Activated CD4-positive, alpha-beta memory T cell treated with anti-CD3 and anti-CD28 coated beads, Interleukin-2, amount 10 ng/mL, durations not matched to agents 7 days and 5 days (primary cell): ENCODE measurements at regions not wholly inside any gene's neighbourhood (a gene's known extent, or its start where the extent isn't known, plus 50 kb on each side); places are given as distances from the start of the nearest gene placed in this dataset.

Experiments
- CTCF ChIA-PET: fragments of 350-600 bp; sonication (Branson Sonifier 250); formaldehyde crosslinking; loops from one replicate; lab custom pipeline; 2021; ENCODE audit warnings: antibody characterized with exemption, inconsistent platforms; lab: Charles Lee
- POLR2A ChIA-PET: fragments of 350-600 bp; sonication (Branson Sonifier 250); formaldehyde crosslinking; loops from one replicate; lab custom pipeline; 2021; ENCODE audit warnings: antibody characterized with exemption; lab: Charles Lee
- DNase-seq: peaks from one replicate; pipeline ENCODE4 v3.0.0-alpha.2; 2020
- H3K27ac Mint-ChIP-seq: one replicate; pipeline ENCODE4 v1.8.0; 2021; ENCODE audit warnings: mild to moderate bottlenecking, mixed read lengths
- H3K27me3 Mint-ChIP-seq: one replicate; pipeline ENCODE4 v1.8.0; 2021; ENCODE audit warnings: mixed read lengths
- H3K36me3 Mint-ChIP-seq: one replicate; pipeline ENCODE4 v1.8.0; 2021; ENCODE audit warnings: low read depth, mixed read lengths
- H3K4me1 Mint-ChIP-seq: one replicate; pipeline ENCODE4 v1.8.0; 2021; ENCODE audit warnings: mixed read lengths
- H3K4me3 Mint-ChIP-seq: one replicate; pipeline ENCODE4 v1.8.0; 2021; ENCODE audit warnings: mild to moderate bottlenecking, mixed read lengths
- H3K9me3 Mint-ChIP-seq: one replicate; pipeline ENCODE4 v1.8.0; 2021; ENCODE audit warnings: mixed read lengths

DNA sequence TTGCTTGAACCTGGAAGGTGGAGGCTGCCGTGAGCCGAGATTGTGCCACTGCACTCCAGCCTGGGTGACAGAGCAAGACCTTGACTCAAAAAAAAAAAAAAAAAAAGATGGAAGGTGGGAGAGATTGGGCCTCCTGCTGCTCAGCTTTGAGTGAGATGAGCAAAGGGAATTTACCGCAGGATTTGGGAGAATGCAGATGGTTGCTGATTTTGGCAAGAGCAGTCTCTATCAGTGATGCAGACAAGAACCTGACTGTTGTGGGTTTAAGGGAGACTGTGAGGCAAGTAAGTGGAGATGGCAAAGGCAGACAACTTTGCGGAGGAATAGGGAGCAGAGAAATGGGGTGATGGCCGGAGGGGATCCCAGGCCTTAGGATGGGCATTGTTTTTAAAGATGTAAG, 1140.8 kb upstream of the AUTS2 start:
- ChIA-PET CTCF (interaction anchor here (0.7 kb wide), 1 partner anchor 296 kb away, joined by 4 read pairs; no protein-coding TSS in a partner anchor), POLR2A (no interaction called here)
- Mint-ChIP-seq H3K9me3 (peaks cover 51% of the 10 kb centered on the region), H3K4me3 (no peak overlapping the region), H3K27me3 (no peaks in the 10 kb centered on the region), H3K4me1 (no peaks in the 10 kb centered on the region), H3K36me3 (no peaks in the 10 kb centered on the region), H3K27ac (no peak overlapping the region)
- DNase-seq: no peak

- DNase-seq: no peak
- CTCF ChIA-PET: no interaction called here
- Mint-ChIP-seq H3K9me3 (peaks cover 45% of the 10 kb centered on the region), H3K4me1 (no peaks in the 10 kb centered on the region), H3K27ac (no peak overlapping the region), H3K36me3 (no peaks in the 10 kb centered on the region), H3K4me3 (no peak overlapping the region), H3K27me3 (no peaks in the 10 kb centered on the region)
- POLR2A ChIA-PET: no interaction called here
These were observed 1140.0 kb upstream of the AUTS2 start for GRCh38 chr7:68458010-68458908.

DNA sequence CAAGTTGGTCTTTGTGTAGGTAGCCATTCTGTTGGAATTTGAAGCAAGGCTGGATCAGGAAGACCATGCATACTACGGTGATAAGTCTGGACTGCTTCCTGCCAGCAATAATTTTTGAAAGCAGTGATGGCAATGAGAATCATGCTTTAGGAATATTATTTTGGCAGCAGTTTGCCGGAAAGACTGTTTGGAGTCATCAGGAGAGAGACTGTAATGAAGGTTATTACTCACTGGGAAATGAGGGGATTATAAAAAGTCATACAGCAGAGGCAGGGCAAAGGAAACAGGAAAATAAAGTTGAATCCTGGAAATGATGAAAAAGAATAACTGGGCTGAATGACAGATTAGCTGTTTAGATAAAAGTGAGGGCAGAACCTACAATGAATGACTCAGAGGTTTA, 1136.8 kb upstream of the AUTS2 start:
- POLR2A ChIA-PET: no interaction called here

DNA sequence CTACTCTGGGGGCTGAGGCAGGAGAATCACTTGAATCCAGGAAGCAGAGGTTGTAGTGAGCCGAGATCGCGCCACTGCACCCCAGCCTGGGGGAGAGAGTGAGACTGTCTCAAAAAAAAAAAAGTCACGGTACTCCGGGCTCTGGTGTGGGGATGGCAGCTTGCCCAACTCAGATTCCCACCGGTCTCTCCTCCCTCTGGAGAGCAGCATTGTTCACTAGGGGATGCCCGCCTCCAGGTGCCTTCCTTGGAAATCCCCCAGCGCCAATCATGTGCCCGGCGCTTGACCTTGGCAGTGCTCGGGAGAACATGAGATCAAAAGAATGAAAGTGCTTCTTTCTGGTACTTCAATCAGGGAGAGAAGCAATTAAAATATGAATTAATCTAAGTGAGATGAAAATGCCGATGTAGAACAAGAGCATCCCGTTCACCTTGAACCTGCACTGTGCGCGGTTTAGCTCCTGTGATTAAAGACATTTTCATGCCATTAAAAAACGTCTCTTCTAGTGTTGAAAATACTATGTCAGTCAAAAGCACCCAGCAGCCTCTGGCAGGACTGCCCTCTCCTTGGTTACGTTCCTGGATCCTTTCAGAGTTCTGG, 1127.3 kb upstream of the AUTS2 start:
- no peaks in the 10 kb centered on the region for H3K36me3 Mint-ChIP-seq
- no peak overlapping the region for H3K27ac Mint-ChIP-seq
- no peaks in the 10 kb centered on the region for H3K4me1 Mint-ChIP-seq
- ChIA-PET CTCF (no interaction called here), POLR2A (no interaction called here)
- no peak for DNase-seq
- no peaks in the 10 kb centered on the region for H3K27me3 Mint-ChIP-seq
- H3K9me3 Mint-ChIP-seq: peaks cover 32% of the 10 kb centered on the region
- no peak overlapping the region for H3K4me3 Mint-ChIP-seq

More for the DNA sequence above, 1136.8 kb upstream of the AUTS2 start:
- no peak overlapping the region for H3K4me3 Mint-ChIP-seq
- peaks cover 35% of the 10 kb centered on the region for H3K9me3 Mint-ChIP-seq
- no peak for DNase-seq
- H3K27ac Mint-ChIP-seq: no peak overlapping the region
- no peaks in the 10 kb centered on the region for H3K36me3 Mint-ChIP-seq
- CTCF ChIA-PET: no interaction called here
- H3K4me1 Mint-ChIP-seq: no peaks in the 10 kb centered on the region
- no peaks in the 10 kb centered on the region for H3K27me3 Mint-ChIP-seq

- H3K27ac Mint-ChIP-seq: no peak overlapping the region
- DNase-seq: no peak
- no peaks in the 10 kb centered on the region for H3K36me3 Mint-ChIP-seq
- H3K4me3 Mint-ChIP-seq: no peak overlapping the region
- no peaks in the 10 kb centered on the region for H3K4me1 Mint-ChIP-seq
- H3K9me3 Mint-ChIP-seq: peaks cover 25% of the 10 kb centered on the region
- CTCF ChIA-PET: no interaction called here
- no peaks in the 10 kb centered on the region for H3K27me3 Mint-ChIP-seq
- POLR2A ChIA-PET: no interaction called here
These were observed 1125.6 kb upstream of the AUTS2 start for GRCh38 chr7:68472688-68473087.

GRCh38 chr7:68474661-68475216, 1123.5 kb upstream of the AUTS2 start:
- Mint-ChIP-seq H3K4me1 (no peaks in the 10 kb centered on the region), H3K4me3 (no peak overlapping the region), H3K27ac (no peak overlapping the region), H3K36me3 (no peaks in the 10 kb centered on the region), H3K27me3 (no peaks in the 10 kb centered on the region), H3K9me3 (peaks cover 23% of the 10 kb centered on the region)
- ChIA-PET CTCF (no interaction called here), POLR2A (no interaction called here)
- no peak for DNase-seq

DNA sequence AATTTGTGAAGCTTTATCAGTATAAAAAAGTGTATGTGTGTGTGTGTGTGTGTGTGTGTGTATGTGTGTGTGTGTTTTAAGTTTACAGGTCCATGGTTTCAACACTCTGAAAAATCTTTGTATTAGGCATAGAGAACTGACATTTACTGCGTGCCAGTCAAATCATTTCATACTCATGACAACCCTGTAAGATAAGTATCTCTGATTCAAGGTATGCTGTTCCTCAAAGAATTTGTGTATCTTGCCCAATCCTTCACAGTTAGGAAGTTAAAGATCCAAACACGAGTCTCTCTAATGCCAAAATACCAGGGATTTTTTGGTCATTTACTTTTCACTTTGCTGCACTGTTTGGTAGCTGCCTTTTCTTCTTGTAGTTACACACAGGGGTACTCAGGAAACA, 1121.3 kb upstream of the AUTS2 start:
- no peak overlapping the region for H3K27ac Mint-ChIP-seq
- H3K4me1 Mint-ChIP-seq: no peaks in the 10 kb centered on the region
- peaks cover 24% of the 10 kb centered on the region for H3K9me3 Mint-ChIP-seq
- no peaks in the 10 kb centered on the region for H3K27me3 Mint-ChIP-seq
- H3K36me3 Mint-ChIP-seq: no peaks in the 10 kb centered on the region
- POLR2A ChIA-PET: no interaction called here
- CTCF ChIA-PET: no interaction called here
- H3K4me3 Mint-ChIP-seq: no peak overlapping the region
- no peak for DNase-seq

DNA sequence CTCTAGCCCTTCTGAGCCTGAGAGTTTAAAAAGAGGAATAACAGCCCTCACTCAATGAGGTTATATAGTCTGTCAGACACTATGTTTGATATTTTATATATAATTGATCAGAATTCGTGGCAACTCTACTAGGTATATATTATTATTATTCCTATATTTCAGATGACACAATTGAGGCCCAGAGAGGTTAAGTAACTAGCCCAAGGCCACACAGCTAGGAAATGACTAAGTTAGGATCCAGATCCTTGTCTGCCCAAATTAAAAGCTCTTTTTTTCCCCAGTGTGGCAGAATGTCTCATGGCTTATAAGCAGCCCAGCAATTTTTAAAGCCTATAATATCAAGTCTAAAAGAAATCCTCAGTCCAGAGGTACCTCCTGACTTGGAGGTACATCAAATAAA, 1119.9 kb upstream of the AUTS2 start:
- CTCF ChIA-PET: no interaction called here

GRCh38 chr7:68482800-68483199, 1115.5 kb upstream of the AUTS2 start:
- Mint-ChIP-seq H3K27me3 (no peaks in the 10 kb centered on the region), H3K4me3 (no peak overlapping the region), H3K4me1 (no peaks in the 10 kb centered on the region), H3K36me3 (no peaks in the 10 kb centered on the region), H3K27ac (no peak overlapping the region), H3K9me3 (peaks cover 26% of the 10 kb centered on the region)
- ChIA-PET POLR2A (no interaction called here), CTCF (no interaction called here)
- DNase-seq: no peak

More for the DNA sequence above, 1119.9 kb upstream of the AUTS2 start:
- H3K27me3 Mint-ChIP-seq: no peaks in the 10 kb centered on the region
- no peak for DNase-seq
- H3K4me3 Mint-ChIP-seq: no peak overlapping the region
- H3K4me1 Mint-ChIP-seq: no peaks in the 10 kb centered on the region
- peaks cover 28% of the 10 kb centered on the region for H3K9me3 Mint-ChIP-seq
- POLR2A ChIA-PET: no interaction called here
- no peak overlapping the region for H3K27ac Mint-ChIP-seq
- no peaks in the 10 kb centered on the region for H3K36me3 Mint-ChIP-seq

GRCh38 chr7:68484731-68485130, 1113.5 kb upstream of the AUTS2 start:
- no peaks in the 10 kb centered on the region for H3K27me3 Mint-ChIP-seq
- ChIA-PET CTCF (no interaction called here), POLR2A (no interaction called here)
- DNase-seq: no peak
- H3K36me3 Mint-ChIP-seq: no peaks in the 10 kb centered on the region
- no peak overlapping the region for H3K27ac Mint-ChIP-seq
- no peaks in the 10 kb centered on the region for H3K4me1 Mint-ChIP-seq
- no peak overlapping the region for H3K4me3 Mint-ChIP-seq
- H3K9me3 Mint-ChIP-seq: peaks cover 28% of the 10 kb centered on the region

- no peak overlapping the region for H3K4me3 Mint-ChIP-seq
- no peaks in the 10 kb centered on the region for H3K36me3 Mint-ChIP-seq
- ChIA-PET POLR2A (no interaction called here), CTCF (interaction anchor here (0.6 kb wide), 1 partner anchor 49 kb away, joined by 5 read pairs; no protein-coding TSS in a partner anchor)
- H3K27me3 Mint-ChIP-seq: no peaks in the 10 kb centered on the region
- H3K27ac Mint-ChIP-seq: no peak overlapping the region
- peaks cover 28% of the 10 kb centered on the region for H3K9me3 Mint-ChIP-seq
- H3K4me1 Mint-ChIP-seq: no peaks in the 10 kb centered on the region
- DNase-seq: no peak
These were observed 1112.9 kb upstream of the AUTS2 start for GRCh38 chr7:68485253-68485917.

DNA sequence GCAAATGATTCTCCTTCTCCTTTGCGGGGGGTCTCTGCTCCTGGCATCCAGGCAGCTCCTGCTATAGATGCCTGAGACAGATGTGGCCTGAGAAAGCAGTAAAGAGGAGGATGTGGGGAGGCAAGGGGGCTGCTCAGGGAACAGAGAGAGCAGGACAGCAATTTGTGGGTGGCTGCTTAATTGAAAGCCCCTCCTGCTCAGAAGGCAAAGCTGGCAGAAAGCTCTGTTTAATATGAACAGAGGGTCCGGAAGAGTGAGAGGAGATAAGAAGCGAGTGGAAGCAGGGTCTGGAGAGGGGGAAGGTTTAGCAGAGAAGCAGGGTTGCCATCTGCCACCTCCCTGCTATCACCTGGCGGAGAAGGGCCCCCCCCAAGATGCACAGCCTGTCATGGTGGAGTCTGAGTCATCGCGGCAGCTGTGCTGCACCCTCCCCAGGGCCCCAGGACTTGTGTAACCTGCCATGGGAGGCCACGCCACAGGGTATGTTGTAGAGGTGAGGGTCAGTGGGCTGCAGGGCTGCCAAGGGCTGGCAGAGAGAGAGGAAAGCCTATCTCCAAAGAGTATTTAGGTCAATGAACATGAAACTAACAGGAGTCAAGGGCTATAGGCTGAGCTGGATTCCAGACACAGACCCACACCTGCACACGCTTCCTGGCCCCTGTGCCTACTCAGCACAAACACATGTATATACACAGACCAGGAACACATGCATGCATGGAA, 1109.8 kb upstream of the AUTS2 start:
- no peak overlapping the region for H3K27ac Mint-ChIP-seq
- no peaks in the 10 kb centered on the region for H3K36me3 Mint-ChIP-seq

More for the DNA sequence above, 1109.8 kb upstream of the AUTS2 start:
- Mint-ChIP-seq H3K27me3 (no peaks in the 10 kb centered on the region), H3K4me1 (no peaks in the 10 kb centered on the region), H3K9me3 (peaks cover 19% of the 10 kb centered on the region), H3K4me3 (no peak overlapping the region)
- DNase-seq: no peak
- ChIA-PET CTCF (no interaction called here), POLR2A (no interaction called here)
